ENCODE measurements at regions not wholly inside any gene's neighbourhood (a gene's known extent, or its start where the extent isn't known, plus 50 kb on each side); places are given as distances from the start of the nearest gene placed in this dataset.

DNA sequence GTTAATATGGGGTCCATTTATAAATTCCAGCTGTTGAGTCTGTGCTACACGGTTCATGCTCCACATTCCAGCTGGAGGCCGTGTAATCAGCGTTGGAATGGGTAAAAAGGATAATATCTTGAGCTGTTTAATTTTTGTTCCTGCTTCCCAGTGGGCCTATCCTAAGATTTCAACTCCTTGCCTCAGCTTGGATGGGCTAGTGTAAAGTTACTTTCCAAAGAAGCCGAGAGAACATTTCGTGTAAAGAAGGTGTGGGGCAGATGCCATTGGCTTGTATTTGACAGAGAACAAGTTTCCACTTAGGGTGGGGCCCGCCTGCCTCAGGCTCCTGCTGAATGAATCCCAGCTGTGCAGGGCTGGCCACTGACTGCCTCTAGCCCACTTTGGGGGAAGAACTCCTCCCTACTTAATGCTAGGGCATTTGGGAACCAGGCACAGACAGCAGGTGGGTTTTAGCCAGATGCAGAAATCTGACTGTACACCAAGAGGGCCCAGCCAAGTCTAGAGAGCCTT is 125.9 kb upstream of the LYZL2 start:
- no peaks in the 10 kb centered on the region for H3K36me3 ChIP-seq (replicated peaks; ENCODE audit: insufficient read depth, low read length)
- H2AFZ ChIP-seq (ENCODE audit: low read length) = no peak overlapping the region
- peaks cover 12% of the 10 kb centered on the region for H3F3A ChIP-seq (ENCODE audit: insufficient read depth, low read length)
- H3K79me2 ChIP-seq (ENCODE audit: low read length) = no peaks in the 10 kb centered on the region
- H3K27ac ChIP-seq (ENCODE audit: low read length) = no peak overlapping the region
- no peaks in the 10 kb centered on the region for H3K9me2 ChIP-seq (replicated peaks; ENCODE audit: insufficient read depth, low read length)
- H3K4me3 ChIP-seq (ENCODE audit: low read length) = no peak overlapping the region
- no peaks in the 10 kb centered on the region for H4K20me1 ChIP-seq (ENCODE audit: insufficient read depth, low read length)
- no peak for DNase-seq
- no peaks in the 10 kb centered on the region for H3K9me3 ChIP-seq (replicated peaks; ENCODE audit: insufficient read depth, low read length)
- peaks cover 18% of the 10 kb centered on the region for H3K4me1 ChIP-seq (ENCODE audit: low read length)
- no peak overlapping the region for H3K4me2 ChIP-seq (ENCODE audit: low read depth, low read length)
- no peak overlapping the region for H3K9ac ChIP-seq (ENCODE audit: low read length)
- H3K27me3 ChIP-seq (replicated peaks; ENCODE audit: insufficient read depth, low read length) = no peaks in the 10 kb centered on the region
- no peak for TF ChIP-seq EZH2phosphoT487 (IDR thresholded peaks at IDR 0.05; ENCODE audit: low read length)
- TF ChIP-seq EZH2 (optimal IDR thresholded peaks at IDR 0.05; ENCODE audit: low read depth, low read length) = no peak
- TF ChIP-seq, protein P1, sequence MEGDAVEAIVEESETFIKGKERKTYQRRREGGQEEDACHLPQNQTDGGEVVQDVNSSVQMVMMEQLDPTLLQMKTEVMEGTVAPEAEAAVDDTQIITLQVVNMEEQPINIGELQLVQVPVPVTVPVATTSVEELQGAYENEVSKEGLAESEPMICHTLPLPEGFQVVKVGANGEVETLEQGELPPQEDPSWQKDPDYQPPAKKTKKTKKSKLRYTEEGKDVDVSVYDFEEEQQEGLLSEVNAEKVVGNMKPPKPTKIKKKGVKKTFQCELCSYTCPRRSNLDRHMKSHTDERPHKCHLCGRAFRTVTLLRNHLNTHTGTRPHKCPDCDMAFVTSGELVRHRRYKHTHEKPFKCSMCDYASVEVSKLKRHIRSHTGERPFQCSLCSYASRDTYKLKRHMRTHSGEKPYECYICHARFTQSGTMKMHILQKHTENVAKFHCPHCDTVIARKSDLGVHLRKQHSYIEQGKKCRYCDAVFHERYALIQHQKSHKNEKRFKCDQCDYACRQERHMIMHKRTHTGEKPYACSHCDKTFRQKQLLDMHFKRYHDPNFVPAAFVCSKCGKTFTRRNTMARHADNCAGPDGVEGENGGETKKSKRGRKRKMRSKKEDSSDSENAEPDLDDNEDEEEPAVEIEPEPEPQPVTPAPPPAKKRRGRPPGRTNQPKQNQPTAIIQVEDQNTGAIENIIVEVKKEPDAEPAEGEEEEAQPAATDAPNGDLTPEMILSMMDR (IDR thresholded peaks at IDR 0.05; ENCODE audit: low read length) = no peak

DNA sequence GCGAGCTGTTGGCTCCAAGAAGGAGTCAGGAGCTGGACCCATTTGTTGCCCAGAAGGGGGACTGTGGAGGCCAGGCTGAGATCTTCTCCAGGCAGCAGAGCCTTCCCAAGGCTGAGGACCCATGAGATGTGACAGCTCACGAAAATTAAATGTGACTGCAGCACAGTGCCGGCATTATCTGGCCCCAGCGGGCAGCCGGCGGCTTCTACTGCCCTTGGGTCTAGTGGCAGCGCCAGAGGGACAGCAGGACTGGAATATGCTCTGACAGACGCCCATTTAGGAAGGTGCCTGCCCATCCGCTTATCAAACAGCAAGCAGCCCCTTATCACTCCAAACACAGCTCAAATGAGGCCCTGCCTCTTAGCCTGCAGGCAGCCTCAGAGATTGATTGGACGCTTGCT is 122.9 kb upstream of the LYZL2 start:
- no peak overlapping the region for H3K4me2 ChIP-seq (ENCODE audit: low read depth, low read length)
- no peak overlapping the region for H3K4me3 ChIP-seq (ENCODE audit: low read length)
- no peak overlapping the region for H3K27ac ChIP-seq (ENCODE audit: low read length)
- TF ChIP-seq EZH2phosphoT487 (IDR thresholded peaks at IDR 0.05; ENCODE audit: low read length) (no peak), EZH2 (optimal IDR thresholded peaks at IDR 0.05; ENCODE audit: low read depth, low read length) (no peak)
- TF ChIP-seq, protein P1 (IDR thresholded peaks at IDR 0.05; ENCODE audit: low read length) = no peak
- no peak overlapping the region for H2AFZ ChIP-seq (ENCODE audit: low read length)
- no peaks in the 10 kb centered on the region for H4K20me1 ChIP-seq (ENCODE audit: insufficient read depth, low read length)
- no peak overlapping the region for H3K9ac ChIP-seq (ENCODE audit: low read length)
- H3F3A ChIP-seq (ENCODE audit: insufficient read depth, low read length) = peaks cover 12% of the 10 kb centered on the region
- H3K36me3 ChIP-seq (replicated peaks; ENCODE audit: insufficient read depth, low read length) = no peaks in the 10 kb centered on the region
- no peaks in the 10 kb centered on the region for H3K79me2 ChIP-seq (ENCODE audit: low read length)
- no peak for DNase-seq
- H3K4me1 ChIP-seq (ENCODE audit: low read length) = peaks cover 23% of the 10 kb centered on the region
- H3K9me3 ChIP-seq (replicated peaks; ENCODE audit: insufficient read depth, low read length) = no peaks in the 10 kb centered on the region
- no peaks in the 10 kb centered on the region for H3K27me3 ChIP-seq (replicated peaks; ENCODE audit: insufficient read depth, low read length)
- no peaks in the 10 kb centered on the region for H3K9me2 ChIP-seq (replicated peaks; ENCODE audit: insufficient read depth, low read length)

DNA sequence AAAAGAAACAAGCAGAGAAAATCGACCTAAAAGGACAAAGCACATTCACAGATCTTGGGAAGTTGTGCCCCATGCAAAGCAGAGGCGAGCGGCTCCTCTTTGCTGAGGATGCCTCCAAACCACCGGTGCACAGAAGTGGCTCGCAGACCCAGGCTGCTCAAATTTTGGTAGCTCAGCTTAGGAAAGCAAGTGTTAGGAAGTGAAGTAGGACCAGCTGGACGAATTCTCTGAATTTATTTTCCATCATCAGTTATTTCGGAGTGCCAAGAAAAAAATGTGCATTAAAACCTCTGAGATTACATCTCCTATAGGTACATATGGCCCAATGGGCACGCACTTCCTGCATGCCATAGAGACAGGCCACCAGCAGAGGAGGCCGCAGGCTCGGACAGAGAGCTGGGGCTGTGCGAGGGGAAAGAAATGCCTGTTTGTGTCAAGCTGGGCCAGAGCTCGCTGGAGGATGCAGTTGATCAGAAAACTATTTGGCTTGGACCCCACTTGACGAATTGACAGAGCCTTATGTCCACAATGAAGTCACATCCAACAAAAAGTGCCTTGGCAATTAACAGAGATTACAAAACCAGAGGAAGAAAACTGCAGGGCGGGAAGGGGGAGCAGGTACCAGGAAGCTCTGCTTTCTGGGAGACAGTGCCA is 122.3 kb upstream of the LYZL2 start:
- no peak for TF ChIP-seq EZH2 (optimal IDR thresholded peaks at IDR 0.05; ENCODE audit: low read depth, low read length)
- TF ChIP-seq EZH2phosphoT487 (IDR thresholded peaks at IDR 0.05; ENCODE audit: low read length) = no peak
- TF ChIP-seq, protein P1 (IDR thresholded peaks at IDR 0.05; ENCODE audit: low read length) = peak; percentile 84
- Histone ChIP-seq H3K9ac (ENCODE audit: low read length) (no peak overlapping the region), H3K9me2 (replicated peaks; ENCODE audit: insufficient read depth, low read length) (no peaks in the 10 kb centered on the region), H3K9me3 (replicated peaks; ENCODE audit: insufficient read depth, low read length) (no peaks in the 10 kb centered on the region), H2AFZ (ENCODE audit: low read length) (peak overlapping the region; percentile 59), H3K27ac (ENCODE audit: low read length) (peak overlapping the region; percentile 49; the same call in 1 of the 2 replicates), H3K36me3 (replicated peaks; ENCODE audit: insufficient read depth, low read length) (no peaks in the 10 kb centered on the region), H4K20me1 (ENCODE audit: insufficient read depth, low read length) (no peaks in the 10 kb centered on the region), H3K4me3 (ENCODE audit: low read length) (0 out of 2 replicates have a peak overlapping the region, but pooled peaks have one; percentile 18), H3K27me3 (replicated peaks; ENCODE audit: insufficient read depth, low read length) (no peaks in the 10 kb centered on the region), H3K4me1 (ENCODE audit: low read length) (peaks cover 23% of the 10 kb centered on the region), H3K79me2 (ENCODE audit: low read length) (no peaks in the 10 kb centered on the region), H3F3A (ENCODE audit: insufficient read depth, low read length) (peaks cover 12% of the 10 kb centered on the region), H3K4me2 (ENCODE audit: low read depth, low read length) (peak overlapping the region; percentile 81; the same call in 1 of the 2 replicates)
- peak; percentile 63 for DNase-seq
